Testis (tissue), 2 donors: ENCODE measurements at regions not wholly inside any gene's neighbourhood (a gene's known extent, or its start where the extent isn't known, plus 50 kb on each side); places are given as distances from the start of the nearest gene placed in this dataset.

Experiments used
- DNase-seq: peaks from one replicate; pipeline ENCODE4 v3.0.0-alpha.2; 2019
- H3K27ac ChIP-seq, 2 donors: fragments of 200-600 bp; sonication (generic); one replicate each; pipeline ENCODE4 v1.5.1; 2019
- H3K27me3 ChIP-seq: fragments of 200-600 bp; sonication (generic); one replicate; pipeline ENCODE4 v1.5.1; 2019
- H3K36me3 ChIP-seq: fragments of 200-600 bp; sonication (generic); one replicate; pipeline ENCODE4 v1.5.1; 2017; ENCODE audit warnings: low read depth; ENCODE audit errors: missing control alignments
- H3K4me1 ChIP-seq: fragments of 200-600 bp; sonication (generic); one replicate; pipeline ENCODE4 v1.5.1; 2019
- H3K4me3 ChIP-seq, 2 donors: fragments of 200-600 bp; sonication (generic); one replicate each; pipeline ENCODE4 v1.5.1; 2017 to 2019
- H3K9me3 ChIP-seq: fragments of 200-600 bp; sonication (generic); one replicate; pipeline ENCODE4 v1.5.1; 2017
- CTCF ChIP-seq, 3 experiments: fragments of 450-650 bp in 2 of 3; fragments of 200-600 bp in 1 of 3; sonication (generic) in 1 of 3; IDR thresholded peaks; one replicate each; pipeline ENCODE4 v1.5.1; 2016 to 2019; ENCODE audit warnings: antibody characterized with exemption in 3 of 3, mild to moderate bottlenecking in 2 of 3, moderate library complexity in 1 of 3
- POLR2A ChIP-seq: fragments of 450-650 bp; IDR thresholded peaks from one replicate; pipeline ENCODE4 v1.6.1; 2017; ENCODE audit warnings: antibody characterized with exemption, mild to moderate bottlenecking, moderate library complexity
- WGBS, 2 donors: methylation state at CpG; one replicate each; pipeline ENCODE4 v1.1.5; 2018; 5-methylcytosine and 5-hydroxymethylcytosine counted together
- intact Hi-C: fragments of 100-400 bp; cut with DNase I; formaldehyde crosslinking; loops from one replicate; pipeline ENCODE4 v1.15.1; 2023; ENCODE audit warnings: low total_unique reads

GRCh38 chr13:74372511-74372910 is 238.3 kb upstream of the KLF12 start:
- no peak for DNase-seq
- H3K36me3 ChIP-seq, result no peaks in the 10 kb centered on the region
- no peaks in the 10 kb centered on the region for H3K27me3 ChIP-seq
- no peaks in the 10 kb centered on the region for H3K4me1 ChIP-seq
- intact Hi-C loops, result no loop called here
- no peak overlapping the region for H3K4me3 ChIP-seq
- no peaks in the 10 kb centered on the region for H3K9me3 ChIP-seq
- H3K27ac ChIP-seq, result no peak overlapping the region
- TF ChIP-seq POLR2A (no peak), CTCF (IDR thresholded peaks at IDR 0.05) (no peak)

DNA sequence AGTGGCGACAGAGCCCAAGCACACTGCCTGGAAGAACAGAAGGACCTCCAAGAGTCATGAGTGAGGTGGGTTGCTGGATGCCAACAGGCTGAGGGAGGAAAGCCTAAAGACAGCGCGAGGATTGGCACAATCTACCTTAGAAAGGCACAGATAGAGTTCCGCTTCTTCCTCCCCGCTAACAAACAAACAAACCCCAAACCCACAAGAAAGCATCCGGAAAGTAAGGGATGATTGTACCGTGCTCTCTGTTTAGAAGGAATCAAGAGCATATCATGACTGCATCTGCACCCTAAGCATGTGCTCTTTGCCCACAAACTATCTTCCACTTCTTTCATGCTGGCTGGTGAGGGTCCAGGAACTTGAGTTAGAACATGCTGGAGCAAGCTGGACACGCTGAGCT is 233.0 kb upstream of the KLF12 start:
- H3K27me3 ChIP-seq, result no peaks in the 10 kb centered on the region
- H3K4me3 ChIP-seq, result no peak overlapping the region
- TF ChIP-seq POLR2A (no peak), CTCF (IDR thresholded peaks at IDR 0.05) (no peak)
- no peak for DNase-seq
- no peaks in the 10 kb centered on the region for H3K9me3 ChIP-seq
- intact Hi-C loops, result no loop called here
- H3K4me1 ChIP-seq, result no peaks in the 10 kb centered on the region
- 66 to 71% methylated on average over 8 of the region's 8 CpGs for WGBS, 2 donors
- H3K36me3 ChIP-seq, result no peaks in the 10 kb centered on the region
- no peak overlapping the region for H3K27ac ChIP-seq

DNA sequence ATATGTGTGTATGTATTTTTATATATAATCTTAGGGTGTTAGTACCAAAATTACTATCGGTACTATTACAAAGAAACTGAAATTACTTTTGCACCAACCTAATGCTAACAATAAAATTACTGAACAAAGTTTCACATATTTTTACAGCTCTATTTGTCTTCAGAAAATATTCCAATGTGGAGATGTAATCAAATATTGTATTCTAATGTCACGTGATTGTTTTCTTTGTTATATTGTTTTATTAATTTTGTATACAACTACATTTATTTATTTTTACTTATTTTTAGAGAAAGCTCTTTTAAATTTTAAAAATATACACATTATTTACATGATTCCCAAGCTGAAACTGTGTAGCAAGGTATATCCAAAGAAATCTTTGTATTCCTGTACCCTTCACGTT is 227.1 kb upstream of the KLF12 start:
- H3K27me3 ChIP-seq, result no peaks in the 10 kb centered on the region
- no peaks in the 10 kb centered on the region for H3K4me1 ChIP-seq
- no peak for DNase-seq
- H3K36me3 ChIP-seq, result no peaks in the 10 kb centered on the region
- intact Hi-C loops, result no loop called here
- H3K9me3 ChIP-seq, result no peaks in the 10 kb centered on the region
- WGBS, 2 donors, result 94% methylated on average over 3 of the region's 3 CpGs
- H3K27ac ChIP-seq, result no peak overlapping the region
- TF ChIP-seq POLR2A, result no peak
- no peak for TF ChIP-seq CTCF (IDR thresholded peaks at IDR 0.05)
- no peak overlapping the region for H3K4me3 ChIP-seq

DNA sequence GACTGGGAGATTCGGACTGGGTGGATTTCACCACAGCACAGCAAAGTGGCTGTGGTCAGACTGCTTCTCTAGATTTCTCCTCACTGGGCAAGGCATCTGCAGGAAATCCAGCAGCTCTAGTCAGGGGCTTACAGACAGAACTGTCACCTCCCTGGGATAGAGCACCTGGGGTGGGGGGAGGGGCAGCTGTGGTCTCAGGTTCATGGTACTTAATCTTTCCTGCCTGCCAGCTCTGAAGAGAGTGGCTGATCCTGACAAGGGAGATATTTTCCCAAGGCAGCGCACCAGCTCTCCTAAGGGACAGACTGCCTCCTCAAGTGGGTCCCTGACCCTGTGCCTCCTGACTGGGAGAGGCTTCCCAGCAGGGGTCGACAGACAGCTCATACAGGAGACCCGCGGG is 212.8 kb upstream of the KLF12 start:
- 44 to 63% methylated on average over 5 of the region's 5 CpGs for WGBS, 2 donors
- no peak for DNase-seq
- Histone ChIP-seq H3K9me3 (no peaks in the 10 kb centered on the region), H3K4me3 (no peak overlapping the region), H3K36me3 (no peaks in the 10 kb centered on the region), H3K27me3 (no peaks in the 10 kb centered on the region), H3K4me1 (no peaks in the 10 kb centered on the region), H3K27ac (no peak overlapping the region)
- TF ChIP-seq POLR2A (no peak), CTCF (IDR thresholded peaks at IDR 0.05) (no peak)
- intact Hi-C loops, result no loop called here

GRCh38 chr13:74338341-74338740 is 204.1 kb upstream of the KLF12 start:
- intact Hi-C loops, result no loop called here
- no peak overlapping the region for H3K4me3 ChIP-seq
- H3K9me3 ChIP-seq, result no peaks in the 10 kb centered on the region
- H3K27me3 ChIP-seq, result no peaks in the 10 kb centered on the region
- WGBS, 2 donors, result 80 to 91% methylated on average over 1 of the region's 1 CpG
- H3K4me1 ChIP-seq, result no peaks in the 10 kb centered on the region
- DNase-seq, result no peak
- no peak overlapping the region for H3K27ac ChIP-seq
- TF ChIP-seq POLR2A, result no peak
- TF ChIP-seq CTCF (IDR thresholded peaks at IDR 0.05), result no peak
- no peaks in the 10 kb centered on the region for H3K36me3 ChIP-seq
